ENCODE measurements at regions not wholly inside any gene's neighbourhood (a gene's known extent, or its start where the extent isn't known, plus 50 kb on each side); places are given as distances from the start of the nearest gene placed in this dataset.

DNA sequence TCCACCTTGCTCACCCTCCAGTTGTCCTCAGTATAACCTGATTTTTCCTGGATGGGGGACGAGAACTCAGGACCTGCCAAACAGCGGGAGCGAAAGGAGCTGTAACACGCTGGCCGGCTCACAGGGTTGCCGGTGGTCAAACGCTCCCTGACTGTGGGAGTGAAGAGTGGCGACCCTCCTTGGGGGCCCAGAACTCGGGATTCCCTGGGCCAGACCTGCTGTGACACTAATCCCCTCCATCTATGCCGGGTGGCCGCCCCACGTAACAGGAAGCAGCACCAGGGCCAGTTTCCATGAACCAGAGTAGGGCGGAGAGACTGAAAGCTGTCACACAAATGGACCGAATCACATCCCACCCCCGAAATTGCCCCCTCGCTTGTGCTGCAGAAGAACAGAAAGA lies 1809.2 kb upstream of the ACO1 start:
- no peaks in the 10 kb centered on the region for H3K36me3 ChIP-seq (ENCODE audit: control insufficient read depth in 1 of 2, insufficient read depth in 2 of 2, low read length in 2 of 2)
- H4K12ac ChIP-seq (ENCODE audit: low read depth, low read length): no peak overlapping the region
- no peak overlapping the region for H3K4me2 ChIP-seq (ENCODE audit: low read length)
- no peak overlapping the region for H2BK12ac ChIP-seq (ENCODE audit: low read length)
- no peaks in the 10 kb centered on the region for H3K4me1 ChIP-seq (ENCODE audit: control insufficient read depth in 1 of 2, insufficient read depth in 2 of 2, low read length in 2 of 2)
- no peak overlapping the region for H3K9ac ChIP-seq (ENCODE audit: low read length)
- no peak overlapping the region for H4K8ac ChIP-seq (ENCODE audit: low read depth, low read length)
- H2AK5ac ChIP-seq (ENCODE audit: low read length): no peak overlapping the region
- H3K79me1 ChIP-seq (ENCODE audit: low read length): no peaks in the 10 kb centered on the region
- no peak overlapping the region for H3K4ac ChIP-seq (ENCODE audit: low read depth, low read length)
- no peak overlapping the region for H2AFZ ChIP-seq (ENCODE audit: insufficient read depth, low read length, poor library complexity)
- no peak for DNase-seq
- WGBS (ENCODE audit: extremely low coverage, insufficient coverage, insufficient read length): no CpG with 5 or more reads among the region's 16 CpGs
- H3K18ac ChIP-seq (ENCODE audit: low read length): no peak overlapping the region
- no peaks in the 10 kb centered on the region for H3K27me3 ChIP-seq (ENCODE audit: insufficient read depth, low read length)
- H4K91ac ChIP-seq (ENCODE audit: low read depth, low read length): no peak overlapping the region
- no peak overlapping the region for H3K23ac ChIP-seq (ENCODE audit: low read length)
- peaks cover 2% of the 10 kb centered on the region for H3K9me3 ChIP-seq (ENCODE audit: insufficient read depth, low read depth, low read length)
- no peak overlapping the region for H3K14ac ChIP-seq (ENCODE audit: low read length)
- H2BK5ac ChIP-seq (ENCODE audit: low read depth, low read length, poor library complexity): no peak overlapping the region
- H3K79me2 ChIP-seq (ENCODE audit: control insufficient read depth, insufficient read depth, low read length, poor library complexity): no peaks in the 10 kb centered on the region
- H3K27ac ChIP-seq (ENCODE audit: low read depth, low read length): no peak overlapping the region
- H3K4me3 ChIP-seq (ENCODE audit: low read depth, low read length): no peak overlapping the region
- no peak overlapping the region for H2BK120ac ChIP-seq (ENCODE audit: insufficient read depth, low read length, poor library complexity)

DNA sequence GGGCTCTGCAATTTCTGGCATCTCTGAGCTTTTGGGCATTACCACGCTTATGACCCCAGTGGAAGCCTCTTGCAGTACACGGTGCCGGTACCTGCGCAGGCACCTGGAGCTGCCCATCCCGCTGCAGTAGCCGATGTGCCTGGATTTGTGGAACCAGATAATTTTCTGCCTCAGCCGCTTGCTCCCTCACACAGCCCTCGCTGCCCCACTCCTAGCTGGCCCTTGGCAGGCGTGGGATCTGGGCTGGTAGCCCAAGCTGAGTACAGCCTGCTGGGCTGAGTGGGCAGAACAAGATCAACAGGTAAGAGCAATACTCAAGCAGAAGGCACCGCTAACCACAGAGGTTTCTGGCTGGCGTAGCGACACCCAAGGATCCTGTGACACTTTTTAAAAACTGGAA lies 1808.8 kb upstream of the ACO1 start:
- Histone ChIP-seq H2BK12ac (ENCODE audit: low read length) (no peak overlapping the region), H3K27me3 (ENCODE audit: insufficient read depth, low read length) (no peaks in the 10 kb centered on the region), H3K18ac (ENCODE audit: low read length) (no peak overlapping the region), H3K9me3 (ENCODE audit: insufficient read depth, low read depth, low read length) (peaks cover 2% of the 10 kb centered on the region), H4K8ac (ENCODE audit: low read depth, low read length) (no peak overlapping the region), H2AFZ (ENCODE audit: insufficient read depth, low read length, poor library complexity) (no peak overlapping the region), H3K4me1 (ENCODE audit: control insufficient read depth in 1 of 2, insufficient read depth in 2 of 2, low read length in 2 of 2) (no peaks in the 10 kb centered on the region), H2AK5ac (ENCODE audit: low read length) (no peak overlapping the region), H3K27ac (ENCODE audit: low read depth, low read length) (no peak overlapping the region), H3K9ac (ENCODE audit: low read length) (no peak overlapping the region), H3K23ac (ENCODE audit: low read length) (no peak overlapping the region), H3K14ac (ENCODE audit: low read length) (no peak overlapping the region), H3K4me2 (ENCODE audit: low read length) (no peak overlapping the region), H4K12ac (ENCODE audit: low read depth, low read length) (no peak overlapping the region), H4K91ac (ENCODE audit: low read depth, low read length) (no peak overlapping the region), H3K36me3 (ENCODE audit: control insufficient read depth in 1 of 2, insufficient read depth in 2 of 2, low read length in 2 of 2) (no peaks in the 10 kb centered on the region), H2BK120ac (ENCODE audit: insufficient read depth, low read length, poor library complexity) (no peak overlapping the region), H3K79me2 (ENCODE audit: control insufficient read depth, insufficient read depth, low read length, poor library complexity) (no peaks in the 10 kb centered on the region), H3K4me3 (ENCODE audit: low read depth, low read length) (no peak overlapping the region), H2BK5ac (ENCODE audit: low read depth, low read length, poor library complexity) (no peak overlapping the region), H3K4ac (ENCODE audit: low read depth, low read length) (no peak overlapping the region), H3K79me1 (ENCODE audit: low read length) (no peaks in the 10 kb centered on the region)
- WGBS (ENCODE audit: extremely low coverage, insufficient coverage, insufficient read length): no CpG with 5 or more reads among the region's 12 CpGs
- no peak for DNase-seq

DNA sequence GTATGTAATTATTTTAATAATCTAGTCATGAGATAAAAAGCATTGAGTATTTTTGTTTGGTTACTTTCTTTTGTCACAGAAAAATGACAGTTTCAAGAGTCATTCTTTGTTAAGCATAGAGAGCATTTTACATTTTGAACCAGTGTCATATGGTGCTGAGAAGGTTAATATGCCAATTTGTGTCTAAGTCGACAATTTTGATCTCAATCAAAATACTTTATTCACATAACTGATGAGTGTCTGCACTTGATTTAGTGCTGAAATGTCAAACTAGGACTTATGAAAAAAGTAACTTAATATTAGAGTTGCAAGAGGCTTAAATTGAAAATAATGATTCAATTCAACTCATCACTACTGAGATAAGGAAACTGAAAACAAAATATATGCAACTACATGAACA lies 1804.6 kb upstream of the ACO1 start:
- Histone ChIP-seq H3K9ac (ENCODE audit: low read length) (no peak overlapping the region), H2AFZ (ENCODE audit: insufficient read depth, low read length, poor library complexity) (no peak overlapping the region), H3K4ac (ENCODE audit: low read depth, low read length) (no peak overlapping the region), H4K12ac (ENCODE audit: low read depth, low read length) (no peak overlapping the region), H3K27me3 (ENCODE audit: insufficient read depth, low read length) (no peaks in the 10 kb centered on the region), H3K4me3 (ENCODE audit: low read depth, low read length) (no peak overlapping the region), H3K36me3 (ENCODE audit: control insufficient read depth in 1 of 2, insufficient read depth in 2 of 2, low read length in 2 of 2) (no peaks in the 10 kb centered on the region), H2BK5ac (ENCODE audit: low read depth, low read length, poor library complexity) (no peak overlapping the region), H3K9me3 (ENCODE audit: insufficient read depth, low read depth, low read length) (peaks cover 2% of the 10 kb centered on the region), H3K14ac (ENCODE audit: low read length) (no peak overlapping the region), H3K4me1 (ENCODE audit: control insufficient read depth in 1 of 2, insufficient read depth in 2 of 2, low read length in 2 of 2) (no peaks in the 10 kb centered on the region), H3K4me2 (ENCODE audit: low read length) (no peak overlapping the region), H3K18ac (ENCODE audit: low read length) (no peak overlapping the region), H3K79me2 (ENCODE audit: control insufficient read depth, insufficient read depth, low read length, poor library complexity) (no peaks in the 10 kb centered on the region), H3K27ac (ENCODE audit: low read depth, low read length) (no peak overlapping the region), H2AK5ac (ENCODE audit: low read length) (no peak overlapping the region), H3K23ac (ENCODE audit: low read length) (no peak overlapping the region), H2BK12ac (ENCODE audit: low read length) (no peak overlapping the region), H4K8ac (ENCODE audit: low read depth, low read length) (no peak overlapping the region), H3K79me1 (ENCODE audit: low read length) (no peaks in the 10 kb centered on the region), H4K91ac (ENCODE audit: low read depth, low read length) (no peak overlapping the region), H2BK120ac (ENCODE audit: insufficient read depth, low read length, poor library complexity) (no peak overlapping the region)
- no CpG with 5 or more reads among the region's 1 CpG for WGBS (ENCODE audit: extremely low coverage, insufficient coverage, insufficient read length)
- no peak for DNase-seq

DNA sequence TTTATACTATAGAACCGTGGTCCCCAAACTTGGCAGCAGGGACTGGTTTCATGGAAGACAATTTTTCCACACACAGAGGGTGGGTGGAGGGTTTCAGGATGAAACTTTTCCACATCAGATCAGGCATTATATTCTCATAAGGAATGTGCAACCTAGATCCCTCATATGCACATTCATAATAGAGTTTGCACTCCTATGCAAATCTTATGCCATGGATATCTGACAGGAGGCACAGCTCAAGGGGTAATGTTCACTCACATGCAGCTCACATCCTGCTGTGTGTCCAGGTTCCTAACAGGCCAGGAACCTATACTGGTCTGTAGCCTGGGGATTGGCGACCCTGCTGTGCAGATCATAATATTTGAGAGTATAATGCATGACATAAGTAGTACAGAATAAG lies 1802.2 kb upstream of the ACO1 start:
- Histone ChIP-seq H4K91ac (ENCODE audit: low read depth, low read length) (no peak overlapping the region), H4K8ac (ENCODE audit: low read depth, low read length) (no peak overlapping the region), H3K36me3 (ENCODE audit: control insufficient read depth in 1 of 2, insufficient read depth in 2 of 2, low read length in 2 of 2) (no peaks in the 10 kb centered on the region), H3K23ac (ENCODE audit: low read length) (no peak overlapping the region), H2BK12ac (ENCODE audit: low read length) (no peak overlapping the region), H2BK5ac (ENCODE audit: low read depth, low read length, poor library complexity) (no peak overlapping the region), H3K79me1 (ENCODE audit: low read length) (no peaks in the 10 kb centered on the region), H3K18ac (ENCODE audit: low read length) (no peak overlapping the region), H3K9me3 (ENCODE audit: insufficient read depth, low read depth, low read length) (no peaks in the 10 kb centered on the region), H2BK120ac (ENCODE audit: insufficient read depth, low read length, poor library complexity) (no peak overlapping the region), H3K9ac (ENCODE audit: low read length) (no peak overlapping the region), H3K27ac (ENCODE audit: low read depth, low read length) (no peak overlapping the region), H3K4me1 (ENCODE audit: control insufficient read depth in 1 of 2, insufficient read depth in 2 of 2, low read length in 2 of 2) (no peaks in the 10 kb centered on the region), H3K14ac (ENCODE audit: low read length) (no peak overlapping the region), H3K4ac (ENCODE audit: low read depth, low read length) (no peak overlapping the region), H4K12ac (ENCODE audit: low read depth, low read length) (no peak overlapping the region), H2AFZ (ENCODE audit: insufficient read depth, low read length, poor library complexity) (no peak overlapping the region), H3K4me2 (ENCODE audit: low read length) (no peak overlapping the region), H3K27me3 (ENCODE audit: insufficient read depth, low read length) (no peaks in the 10 kb centered on the region), H2AK5ac (ENCODE audit: low read length) (no peak overlapping the region), H3K79me2 (ENCODE audit: control insufficient read depth, insufficient read depth, low read length, poor library complexity) (no peaks in the 10 kb centered on the region), H3K4me3 (ENCODE audit: low read depth, low read length) (no peak overlapping the region)
- WGBS (ENCODE audit: extremely low coverage, insufficient coverage, insufficient read length): no CpG with 5 or more reads among the region's 2 CpGs
- DNase-seq: no peak
